ENCODE measurements at regions not wholly inside any gene's neighbourhood (a gene's known extent, or its start where the extent isn't known, plus 50 kb on each side); places are given as distances from the start of the nearest gene placed in this dataset.

GRCh38 chr9:107933097-107933496 is 443.5 kb upstream of the KLF4 start:
- Histone ChIP-seq H3K9me3 (ENCODE audit: control insufficient read depth in 4 of 4, low read length in 3 of 4) (peaks cover 0 to 5% (median 0%) of the 10 kb centered on the region in 4 donors), H3K4me3 (ENCODE audit: low read depth in 1 of 3, low read length in 3 of 3) (no peak overlapping the region), H3K27me3 (ENCODE audit: control insufficient read depth in 4 of 4, insufficient read depth in 4 of 4, low read length in 3 of 4) (no peaks in the 10 kb centered on the region), H3K9ac (ENCODE audit: low read depth in 1 of 2, low read length in 2 of 2) (no peak overlapping the region), H3K27ac (ENCODE audit: low read depth in 1 of 2, low read length in 2 of 2) (no peak overlapping the region), H3K4me1 (ENCODE audit: control insufficient read depth in 4 of 4, insufficient read depth in 4 of 4, low read length in 3 of 4) (no peaks in the 10 kb centered on the region), H3K36me3 (ENCODE audit: control insufficient read depth in 4 of 4, insufficient read depth in 3 of 4, low read depth in 1 of 4, low read length in 3 of 4) (no peaks in the 10 kb centered on the region)
- TF ChIP-seq ATF3 (IDR thresholded peaks at IDR 0.05) = no peak
- no peak for TF ChIP-seq RAD21 (IDR thresholded peaks at IDR 0.05)
- TF ChIP-seq NR2F2 (IDR thresholded peaks at IDR 0.05) = no peak
- TF ChIP-seq MAX (IDR thresholded peaks at IDR 0.05) = no peak
- TF ChIP-seq ZBTB33 (IDR thresholded peaks at IDR 0.05) = no peak
- no peak for TF ChIP-seq REST (IDR thresholded peaks at IDR 0.05)
- TF ChIP-seq CTCF (IDR thresholded peaks at IDR 0.05; ENCODE audit: low read depth, low read length, missing input control) = no peak
- no peak for TF ChIP-seq JUND (IDR thresholded peaks at IDR 0.05)
- no peak for TF ChIP-seq GABPA (IDR thresholded peaks at IDR 0.05 in 1 of 2, conservative IDR thresholded peaks at IDR 0.05 in 1 of 2)
- TF ChIP-seq FOXA1 (IDR thresholded peaks at IDR 0.05) = no peak
- DNase-seq (ENCODE audit: low spot score) = no peak
- WGBS = 79% methylated on average over 5 of the region's 5 CpGs

- WGBS = 81% methylated on average over 2 of the region's 2 CpGs
- no peaks in the 10 kb centered on the region for H3K36me3 ChIP-seq (ENCODE audit: control insufficient read depth in 4 of 4, insufficient read depth in 3 of 4, low read depth in 1 of 4, low read length in 3 of 4)
- no peaks in the 10 kb centered on the region for H3K4me1 ChIP-seq (ENCODE audit: control insufficient read depth in 4 of 4, insufficient read depth in 4 of 4, low read length in 3 of 4)
- DNase-seq (ENCODE audit: low spot score) = no peak
- no peak overlapping the region for H3K4me3 ChIP-seq (ENCODE audit: low read depth in 1 of 3, low read length in 3 of 3)
- H3K9ac ChIP-seq (ENCODE audit: low read depth in 1 of 2, low read length in 2 of 2) = no peak overlapping the region
- H3K9me3 ChIP-seq (ENCODE audit: control insufficient read depth in 4 of 4, low read length in 3 of 4) = peaks cover 0 to 5% (median 0%) of the 10 kb centered on the region in 4 donors
- no peaks in the 10 kb centered on the region for H3K27me3 ChIP-seq (ENCODE audit: control insufficient read depth in 4 of 4, insufficient read depth in 4 of 4, low read length in 3 of 4)
- no peak overlapping the region for H3K27ac ChIP-seq (ENCODE audit: low read depth in 1 of 2, low read length in 2 of 2)
- TF ChIP-seq MAX (IDR thresholded peaks at IDR 0.05) (no peak), CTCF (IDR thresholded peaks at IDR 0.05; ENCODE audit: low read depth, low read length, missing input control) (no peak)
Measured at GRCh38 chr9:107932601-107933000, 443.0 kb upstream of the KLF4 start.
